Nephron progenitor cell (in vitro differentiated cells): ENCODE measurements at regions not wholly inside any gene's neighbourhood (a gene's known extent, or its start where the extent isn't known, plus 50 kb on each side); places are given as distances from the start of the nearest gene placed in this dataset.
"Not testable (repeated sequence)": the region's sequence is repeated elsewhere in the genome, so short reads cannot be mapped to it uniquely, and the experiment has no call there.

Experiments used
- DNase-seq: peaks from one replicate; pipeline ENCODE4 v3.0.0; 2021
- H3K27ac Mint-ChIP-seq: 2 replicates; pipeline ENCODE4 v1.8.0; 2021; ENCODE audit warnings: mild to moderate bottlenecking, moderate library complexity, mixed read lengths
- H3K27me3 Mint-ChIP-seq: 2 replicates; pipeline ENCODE4 v1.8.0; 2021; ENCODE audit warnings: mild to moderate bottlenecking, low read depth, mixed read lengths; ENCODE audit not compliant: poor library complexity
- H3K36me3 Mint-ChIP-seq: 2 replicates; pipeline ENCODE4 v1.8.0; 2021; ENCODE audit warnings: low read depth, mixed read lengths
- H3K4me1 Mint-ChIP-seq: 2 replicates; pipeline ENCODE4 v1.8.0; 2021; ENCODE audit warnings: mixed read lengths
- H3K4me3 Mint-ChIP-seq: 2 replicates; pipeline ENCODE4 v1.8.0; 2021; ENCODE audit warnings: mild to moderate bottlenecking, moderate library complexity, mixed read lengths
- H3K9me3 Mint-ChIP-seq: 2 replicates; pipeline ENCODE4 v1.8.0; 2021; ENCODE audit warnings: mild to moderate bottlenecking, moderate library complexity, mixed read lengths
- TF ChIP-seq, protein P1 (sequence below): fragments of 200-600 bp; sonication (generic); IDR thresholded peaks from 2 replicates; pipeline ENCODE4 v1.5.0; 2021; ENCODE audit warnings: antibody characterized with exemption

DNA sequence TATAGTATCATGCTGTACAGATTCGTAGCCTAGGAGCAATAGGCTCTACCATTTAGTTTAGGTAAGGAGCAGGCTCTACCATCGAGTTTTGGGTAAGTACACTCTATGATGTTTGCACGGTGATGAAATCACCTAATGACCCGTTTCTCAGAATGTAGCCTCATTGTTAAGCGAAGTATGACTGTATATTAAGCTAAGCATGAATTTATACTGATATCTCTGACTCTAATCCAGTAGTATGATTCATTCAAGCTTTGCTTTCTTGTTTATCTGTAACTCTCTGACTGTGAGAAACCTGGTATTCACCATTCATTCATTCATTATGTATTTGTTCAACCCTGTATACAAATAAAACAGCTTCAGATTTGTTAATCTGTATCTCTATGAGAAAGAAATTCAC, 283.9 kb upstream of the PRICKLE1 start:
- Mint-ChIP-seq H3K9me3 (peaks cover 10% of the 10 kb centered on the region), H3K27me3 (no peaks in the 10 kb centered on the region), H3K27ac (no peak overlapping the region), H3K36me3 (peaks cover 5% of the 10 kb centered on the region), H3K4me3 (no peak overlapping the region), H3K4me1 (no peaks in the 10 kb centered on the region)
- no peak for DNase-seq
- TF ChIP-seq, protein P1, sequence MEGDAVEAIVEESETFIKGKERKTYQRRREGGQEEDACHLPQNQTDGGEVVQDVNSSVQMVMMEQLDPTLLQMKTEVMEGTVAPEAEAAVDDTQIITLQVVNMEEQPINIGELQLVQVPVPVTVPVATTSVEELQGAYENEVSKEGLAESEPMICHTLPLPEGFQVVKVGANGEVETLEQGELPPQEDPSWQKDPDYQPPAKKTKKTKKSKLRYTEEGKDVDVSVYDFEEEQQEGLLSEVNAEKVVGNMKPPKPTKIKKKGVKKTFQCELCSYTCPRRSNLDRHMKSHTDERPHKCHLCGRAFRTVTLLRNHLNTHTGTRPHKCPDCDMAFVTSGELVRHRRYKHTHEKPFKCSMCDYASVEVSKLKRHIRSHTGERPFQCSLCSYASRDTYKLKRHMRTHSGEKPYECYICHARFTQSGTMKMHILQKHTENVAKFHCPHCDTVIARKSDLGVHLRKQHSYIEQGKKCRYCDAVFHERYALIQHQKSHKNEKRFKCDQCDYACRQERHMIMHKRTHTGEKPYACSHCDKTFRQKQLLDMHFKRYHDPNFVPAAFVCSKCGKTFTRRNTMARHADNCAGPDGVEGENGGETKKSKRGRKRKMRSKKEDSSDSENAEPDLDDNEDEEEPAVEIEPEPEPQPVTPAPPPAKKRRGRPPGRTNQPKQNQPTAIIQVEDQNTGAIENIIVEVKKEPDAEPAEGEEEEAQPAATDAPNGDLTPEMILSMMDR = no peak

DNA sequence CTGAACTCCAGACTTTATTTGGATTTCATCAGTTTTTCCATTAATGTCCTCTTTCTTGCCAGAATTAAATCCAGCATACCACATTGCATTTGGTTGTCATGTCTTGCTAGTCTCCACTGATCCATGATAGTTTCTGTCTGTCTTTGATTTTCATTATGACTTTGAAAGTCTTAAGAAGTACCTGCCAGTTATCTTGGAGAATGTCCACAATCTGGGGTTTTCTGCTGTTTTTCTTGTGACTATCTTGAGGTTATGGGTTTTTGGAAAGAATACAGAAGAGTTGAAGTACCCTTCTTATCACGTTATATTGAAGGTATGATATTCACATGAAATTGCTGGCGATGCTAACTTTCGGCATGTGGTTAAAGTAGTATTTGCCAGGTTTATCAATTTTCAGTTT, 282.3 kb upstream of the PRICKLE1 start:
- DNase-seq = no peak
- TF ChIP-seq, protein P1 = no peak
- Mint-ChIP-seq H3K36me3 (no peaks in the 10 kb centered on the region), H3K4me3 (no peak overlapping the region), H3K27ac (no peak overlapping the region), H3K9me3 (no peaks in the 10 kb centered on the region), H3K27me3 (no peaks in the 10 kb centered on the region), H3K4me1 (no peaks in the 10 kb centered on the region)

GRCh38 chr12:42868291-42868690, 278.7 kb upstream of the PRICKLE1 start:
- Mint-ChIP-seq H3K36me3 (no peaks in the 10 kb centered on the region), H3K9me3 (no peaks in the 10 kb centered on the region), H3K4me3 (no peak overlapping the region), H3K27me3 (no peaks in the 10 kb centered on the region), H3K27ac (no peak overlapping the region), H3K4me1 (no peaks in the 10 kb centered on the region)
- DNase-seq = no peak
- TF ChIP-seq, protein P1 = no peak

DNA sequence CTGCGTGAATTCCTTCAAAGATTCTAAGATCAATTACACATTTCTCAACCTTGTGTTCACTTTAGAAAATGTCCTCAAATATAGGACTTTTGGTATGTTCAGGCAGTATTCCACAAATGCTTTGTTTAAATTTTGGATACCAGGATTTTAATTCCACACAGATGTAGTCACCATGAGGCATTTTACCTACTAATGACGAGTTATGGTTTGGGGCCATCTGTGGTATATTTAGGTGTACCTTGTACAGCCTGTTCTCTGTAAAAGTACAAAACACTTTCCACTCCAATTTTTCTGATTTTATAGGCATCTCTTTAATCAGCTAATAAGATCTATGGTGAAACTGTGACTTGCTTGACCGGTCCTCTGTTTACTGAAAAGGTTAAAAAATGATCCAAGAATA, 275.7 kb upstream of the PRICKLE1 start:
- Mint-ChIP-seq H3K9me3 (peaks cover 4% of the 10 kb centered on the region), H3K4me3 (no peak overlapping the region), H3K27ac (no peak overlapping the region), H3K4me1 (no peaks in the 10 kb centered on the region), H3K27me3 (no peaks in the 10 kb centered on the region), H3K36me3 (no peaks in the 10 kb centered on the region)
- TF ChIP-seq, protein P1 = no peak
- DNase-seq = no peak

- Mint-ChIP-seq H3K4me3 (no peak overlapping the region), H3K27me3 (no peaks in the 10 kb centered on the region), H3K4me1 (no peaks in the 10 kb centered on the region), H3K9me3 (peaks cover 4% of the 10 kb centered on the region), H3K27ac (peak overlapping the region; percentile 60), H3K36me3 (no peaks in the 10 kb centered on the region)
- no peak for DNase-seq
- TF ChIP-seq, protein P1 = no peak
Observed at GRCh38 chr12:42862055-42862454, 272.5 kb upstream of the PRICKLE1 start.

DNA sequence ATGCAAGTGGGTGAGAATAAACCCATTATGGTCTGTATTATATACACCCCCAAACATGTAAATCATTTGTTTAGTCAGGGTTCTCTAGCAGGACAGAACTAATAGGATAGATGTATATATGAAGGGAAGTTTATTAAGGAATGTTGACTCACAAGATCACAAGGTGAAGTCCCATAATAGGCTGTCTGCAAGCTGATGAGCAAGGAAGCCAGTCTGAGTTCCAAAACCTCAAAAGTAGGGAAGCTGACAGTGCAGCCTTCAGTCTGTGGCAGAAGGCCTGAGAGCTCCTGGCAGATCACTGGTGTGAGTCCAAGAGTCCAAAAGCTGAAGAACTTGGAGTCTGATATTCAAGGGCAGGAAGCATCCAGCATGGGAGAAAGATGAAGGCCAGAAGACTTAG, 270.8 kb upstream of the PRICKLE1 start:
- not testable (repeated sequence) for H3K9me3 Mint-ChIP-seq, DNase-seq, H3K4me1 Mint-ChIP-seq, H3K36me3 Mint-ChIP-seq, H3K27ac Mint-ChIP-seq, H3K27me3 Mint-ChIP-seq, H3K4me3 Mint-ChIP-seq
